LNCaP clone FGC (cell line): ENCODE measurements at regions not wholly inside any gene's neighbourhood (a gene's known extent, or its start where the extent isn't known, plus 50 kb on each side); places are given as distances from the start of the nearest gene placed in this dataset.

Source experiments
- DNase-seq: peaks from one replicate; pipeline ENCODE4 v3.0.0-alpha.2; 2011; ENCODE audit warnings: low read depth
- H3K4me3 ChIP-seq: 2 replicates; pipeline ENCODE4 v1.5.1; 2011; ENCODE audit warnings: mild to moderate bottlenecking, low read depth, low read length, control low read depth
- CTCF ChIP-seq: IDR thresholded peaks from 2 replicates; pipeline ENCODE4 v1.5.1; 2012; ENCODE audit warnings: mild to moderate bottlenecking; ENCODE audit not compliant: control insufficient read depth, insufficient read depth; ENCODE audit errors: extremely low read depth

GRCh38 chr10:9860045-9860444, 1157.6 kb upstream of the CELF2 start:
- no peak for TF ChIP-seq CTCF
- H3K4me3 ChIP-seq: no peak overlapping the region
- no peak for DNase-seq

GRCh38 chr10:9863559-9864121, 1154.0 kb upstream of the CELF2 start:
- no peak for DNase-seq
- H3K4me3 ChIP-seq: no peak overlapping the region
- no peak for TF ChIP-seq CTCF

- no peak overlapping the region for H3K4me3 ChIP-seq
- no peak for TF ChIP-seq CTCF
- DNase-seq: no peak
Measured at GRCh38 chr10:9868499-9868898, 1149.2 kb upstream of the CELF2 start.

- DNase-seq: no peak
- TF ChIP-seq CTCF: no peak
- H3K4me3 ChIP-seq: no peak overlapping the region
Measured at GRCh38 chr10:9869205-9869604, 1148.5 kb upstream of the CELF2 start.

- no peak overlapping the region for H3K4me3 ChIP-seq
- no peak for TF ChIP-seq CTCF
- DNase-seq: no peak
Measured at GRCh38 chr10:9869606-9870176, 1148.0 kb upstream of the CELF2 start.

GRCh38 chr10:9875353-9875752, 1142.3 kb upstream of the CELF2 start:
- H3K4me3 ChIP-seq: no peak overlapping the region
- no peak for DNase-seq
- TF ChIP-seq CTCF: no peak

GRCh38 chr10:9877978-9878377, 1139.7 kb upstream of the CELF2 start:
- H3K4me3 ChIP-seq: no peak overlapping the region
- TF ChIP-seq CTCF: no peak
- DNase-seq: no peak
